RPMI7951 (cell line): ENCODE measurements at regions not wholly inside any gene's neighbourhood (a gene's known extent, or its start where the extent isn't known, plus 50 kb on each side); places are given as distances from the start of the nearest gene placed in this dataset.
A peak's percentile ranks its signal among the peaks of the same experiment; 100 is the strongest.

Source experiments
- DNase-seq: peaks from one replicate; pipeline ENCODE4 v3.0.0-alpha.2; 2012; ENCODE audit warnings: low read depth

DNA sequence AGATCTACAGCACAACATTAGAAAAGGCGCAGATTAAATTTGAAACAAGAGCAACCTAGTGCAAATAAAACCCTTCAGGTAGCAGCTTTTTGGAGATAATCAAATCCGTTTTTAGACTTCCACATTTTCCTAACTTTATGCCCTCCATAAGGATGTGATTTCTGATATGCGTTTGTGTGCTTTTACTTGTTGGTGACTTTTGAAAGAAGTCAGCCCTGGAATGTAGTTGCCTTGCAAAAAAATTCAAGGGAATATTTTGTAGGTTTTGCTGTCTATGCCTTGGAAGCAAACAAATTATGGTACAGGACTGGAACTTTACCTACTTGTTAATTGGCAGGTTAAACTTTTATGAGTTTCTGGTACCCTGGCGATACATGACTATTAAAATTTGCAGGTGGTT, 86.7 kb upstream of the HDAC9 start:
- DNase-seq: no peak

- DNase-seq: no peak
Measured at GRCh38 chr7:18413447-18413846, 82.1 kb upstream of the HDAC9 start.

GRCh38 chr7:18414885-18415284, 80.7 kb upstream of the HDAC9 start:
- DNase-seq: no peak

- no peak for DNase-seq
Measured at GRCh38 chr7:18416988-18417387, 78.6 kb upstream of the HDAC9 start.

GRCh38 chr7:18419456-18419855, 76.1 kb upstream of the HDAC9 start:
- peak; percentile 9 for DNase-seq

- DNase-seq: no peak
Measured at GRCh38 chr7:18420108-18420507, 75.4 kb upstream of the HDAC9 start.

- DNase-seq: no peak
Measured at GRCh38 chr7:18420748-18421147, 74.8 kb upstream of the HDAC9 start.

GRCh38 chr7:18421297-18422002, 74.1 kb upstream of the HDAC9 start:
- DNase-seq: peak; percentile 17

DNA sequence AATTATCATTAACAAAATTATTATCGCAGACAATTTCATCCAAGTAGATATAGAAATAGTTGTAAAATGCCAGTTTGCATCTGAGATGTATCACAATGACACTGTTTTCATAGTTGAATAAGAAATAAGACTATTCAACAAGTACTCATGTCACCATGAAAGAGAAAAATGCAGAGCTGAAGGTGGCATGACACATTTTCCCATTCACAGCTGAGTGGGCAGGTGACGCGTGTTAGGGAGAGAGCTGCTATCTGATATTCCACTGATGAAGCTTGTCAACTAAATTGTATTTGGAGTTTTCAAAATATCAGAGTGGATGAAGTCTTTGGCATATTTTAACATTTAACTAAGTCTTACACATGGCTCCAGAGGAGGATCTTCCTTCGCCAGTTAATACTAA, 70.3 kb upstream of the HDAC9 start:
- no peak for DNase-seq

- no peak for DNase-seq
Measured at GRCh38 chr7:18425838-18426445, 69.6 kb upstream of the HDAC9 start.

GRCh38 chr7:18426564-18427226, 68.9 kb upstream of the HDAC9 start:
- peak; percentile 8 for DNase-seq

- DNase-seq: peak; percentile 47
Measured at GRCh38 chr7:18429547-18429946, 66.0 kb upstream of the HDAC9 start.

- DNase-seq: no peak
Measured at GRCh38 chr7:18430810-18431209, 64.7 kb upstream of the HDAC9 start.

- DNase-seq: no peak
Measured at GRCh38 chr7:18434171-18434570, 61.4 kb upstream of the HDAC9 start.

GRCh38 chr7:18437101-18437500, 58.4 kb upstream of the HDAC9 start:
- no peak for DNase-seq

DNA sequence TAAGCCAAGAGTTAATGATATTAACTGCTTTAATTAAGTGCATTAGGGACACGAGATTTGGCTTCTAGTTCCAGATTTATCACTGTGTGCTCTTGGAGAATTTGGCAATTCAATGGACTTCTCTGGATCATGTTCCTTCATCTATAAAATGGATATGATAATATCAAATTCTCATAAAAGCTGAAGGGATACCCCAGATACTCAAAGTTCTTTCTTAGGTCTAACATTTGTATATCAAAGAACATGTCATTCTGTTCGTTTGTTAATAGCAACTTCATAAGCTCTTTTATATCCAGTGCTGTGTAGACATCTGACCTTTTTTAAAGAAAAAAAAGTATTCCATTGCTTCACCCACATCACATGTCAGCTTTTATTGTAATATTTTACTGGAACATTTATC, 54.6 kb upstream of the HDAC9 start:
- DNase-seq: no peak

DNA sequence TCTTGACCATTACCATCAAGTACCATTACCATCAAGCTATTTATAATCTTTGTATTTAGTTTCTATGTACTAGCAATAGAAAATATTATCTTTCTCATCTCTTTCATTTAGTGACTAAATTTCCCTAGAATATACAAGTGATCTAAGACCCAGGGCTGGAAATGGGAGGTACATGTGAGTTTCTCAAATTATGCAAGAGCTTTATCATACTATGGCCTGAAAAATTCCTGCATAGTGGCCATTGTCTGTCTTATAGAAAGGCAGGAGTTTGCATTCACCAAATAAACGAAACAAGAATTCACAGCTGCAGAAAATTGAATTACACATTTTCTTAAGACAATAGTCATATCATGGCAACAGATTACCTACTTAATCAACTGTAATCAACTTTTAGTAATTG, 50.7 kb upstream of the HDAC9 start:
- DNase-seq: no peak

- peak; percentile 56 for DNase-seq
Measured at GRCh38 chr7:18445483-18445882, 50.1 kb upstream of the HDAC9 start.
